WTC11 (cell line): ENCODE measurements at regions not wholly inside any gene's neighbourhood (a gene's known extent, or its start where the extent isn't known, plus 50 kb on each side); places are given as distances from the start of the nearest gene placed in this dataset.

Experiments used
- ATAC-seq: fragments of 200-7000 bp; cut with Tn5 transposase; 2 replicates; pipeline ENCODE4 v1.10.0; 2021; ENCODE audit warnings: mild to moderate bottlenecking, moderate library complexity
- CTCF ChIA-PET: fragments of 300-600 bp; sonication (Branson Sonifier 250); formaldehyde crosslinking; loops from one replicate; lab custom pipeline; 2021; ENCODE audit warnings: antibody characterized with exemption; lab: Charles Lee
- POLR2A ChIA-PET: fragments of 350-600 bp; sonication (Branson Sonifier 250); formaldehyde crosslinking; loops from one replicate; lab custom pipeline; 2021; ENCODE audit warnings: antibody characterized with exemption; lab: Charles Lee
- DNase-seq: peaks from one replicate; pipeline ENCODE4 v3.0.0; 2021; ENCODE audit warnings: low spot score
- H3K27ac Mint-ChIP-seq: 2 replicates; pipeline ENCODE4 v1.8.0; 2021; ENCODE audit warnings: mixed read lengths
- H3K27me3 Mint-ChIP-seq: 2 replicates; pipeline ENCODE4 v1.8.0; 2021; ENCODE audit warnings: low read depth, mild to moderate bottlenecking, moderate library complexity, mixed read lengths
- H3K36me3 Mint-ChIP-seq: 2 replicates; pipeline ENCODE4 v1.8.0; 2021; ENCODE audit warnings: mixed read lengths
- H3K4me1 Mint-ChIP-seq: 2 replicates; pipeline ENCODE4 v1.8.0; 2022; ENCODE audit warnings: mixed read lengths
- H3K4me3 Mint-ChIP-seq: 2 replicates; pipeline ENCODE4 v1.8.0; 2021; ENCODE audit warnings: mild to moderate bottlenecking, moderate library complexity, mixed read lengths
- H3K9me3 Mint-ChIP-seq: 2 replicates; pipeline ENCODE4 v1.8.0; 2021; ENCODE audit warnings: mixed read lengths
- ATF2 ChIP-seq: sonication (generic); formaldehyde crosslinking; IDR thresholded peaks from 2 replicates; pipeline ENCODE4 v1.8.1; 2022; ENCODE audit warnings: low read depth, missing genetic modification reagents, borderline replicate concordance
- ATF3 ChIP-seq: sonication (generic); formaldehyde crosslinking; conservative IDR thresholded peaks from 2 replicates; pipeline ENCODE4 v1.8.1; 2022; ENCODE audit warnings: mild to moderate bottlenecking, missing genetic modification reagents
- ERG ChIP-seq: fragments of 250-450 bp; sonication (Bioruptor Pico); IDR thresholded peaks from 2 replicates; pipeline ENCODE4 v1.8.0; 2021; ENCODE audit warnings: mild to moderate bottlenecking
- FOXK1 ChIP-seq: sonication (generic); formaldehyde crosslinking; IDR thresholded peaks from 2 replicates; pipeline ENCODE4 v1.8.0; 2022; ENCODE audit warnings: mild to moderate bottlenecking, moderate library complexity, missing genetic modification reagents
- FOXP4 ChIP-seq: sonication (generic); formaldehyde crosslinking; IDR thresholded peaks from 2 replicates; pipeline ENCODE4 v1.8.0; 2022; ENCODE audit warnings: mild to moderate bottlenecking, missing genetic modification reagents
- PRDM15 ChIP-seq: sonication (generic); formaldehyde crosslinking; IDR thresholded peaks from 2 replicates; pipeline ENCODE4 v1.8.0; 2022; ENCODE audit warnings: missing genetic modification reagents
- SMAD3 ChIP-seq: sonication (generic); formaldehyde crosslinking; IDR thresholded peaks from 2 replicates; pipeline ENCODE4 v1.8.0; 2022; ENCODE audit warnings: missing genetic modification reagents, mild to moderate bottlenecking, borderline replicate concordance
- ZSCAN18 ChIP-seq: fragments of 250-450 bp; sonication (Bioruptor Pico); IDR thresholded peaks from 2 replicates; pipeline ENCODE4 v2.1.2; 2022; ENCODE audit warnings: mild to moderate bottlenecking, moderate library complexity

- TF ChIP-seq PRDM15 = no peak
- TF ChIP-seq SMAD3 = no peak
- no peak for TF ChIP-seq FOXK1 (CRISPR knock-in tag)
- TF ChIP-seq FOXP4 (CRISPR knock-in tag) = no peak
- TF ChIP-seq ZSCAN18 (CRISPR knock-in tag) = no peak
- no peak for TF ChIP-seq ATF2 (CRISPR knock-in tag)
Observed at GRCh38 chr5:57770039-57770438, 287.4 kb upstream of the ACTBL2 start (continued).

GRCh38 chr5:57768745-57769144 is 286.1 kb upstream of the ACTBL2 start:
- CTCF ChIA-PET = interaction anchor here (1.0 to 3.5 kb wide), 3 partner anchors 11 to 119 kb away, joined by 3 to 28 read pairs (median 3); no protein-coding TSS in a partner anchor
- no peak for ATAC-seq

GRCh38 chr5:57764479-57765089 is 282.0 kb upstream of the ACTBL2 start:
- ChIA-PET POLR2A (no interaction called here), CTCF (no interaction called here)
- Mint-ChIP-seq H3K27me3 (no peaks in the 10 kb centered on the region), H3K4me3 (no peak overlapping the region), H3K4me1 (no peaks in the 10 kb centered on the region), H3K36me3 (no peaks in the 10 kb centered on the region), H3K27ac (no peak overlapping the region), H3K9me3 (peaks cover 6% of the 10 kb centered on the region)
- no peak for ATAC-seq
- TF ChIP-seq ATF3 (CRISPR knock-in tag) = no peak
- TF ChIP-seq ZSCAN18 (CRISPR knock-in tag) = no peak
- DNase-seq = no peak

More at GRCh38 chr5:57768745-57769144, 286.1 kb upstream of the ACTBL2 start:
- H3K4me3 Mint-ChIP-seq = no peak overlapping the region
- no peaks in the 10 kb centered on the region for H3K27me3 Mint-ChIP-seq
- H3K27ac Mint-ChIP-seq = no peak overlapping the region
- peaks cover 4% of the 10 kb centered on the region for H3K4me1 Mint-ChIP-seq
- POLR2A ChIA-PET = no interaction called here
- no peaks in the 10 kb centered on the region for H3K9me3 Mint-ChIP-seq
- no peaks in the 10 kb centered on the region for H3K36me3 Mint-ChIP-seq
- no peak for TF ChIP-seq ERG
- no peak for DNase-seq
